HepG2 (cell line): ENCODE measurements at regions not wholly inside any gene's neighbourhood (a gene's known extent, or its start where the extent isn't known, plus 50 kb on each side); places are given as distances from the start of the nearest gene placed in this dataset.

Experiments
- CHD4 ChIP-seq: fragments of 200-600 bp; sonication (generic); IDR thresholded peaks from 2 replicates; pipeline ENCODE4 v1.7.0; 2017; ENCODE audit warnings: mild to moderate bottlenecking, low read length, borderline replicate concordance
- RORA ChIP-seq: sonication (generic); formaldehyde crosslinking; IDR thresholded peaks from 2 replicates; pipeline ENCODE4 v1.5.0; 2020; ENCODE audit warnings: mild to moderate bottlenecking, missing genetic modification reagents, moderate library complexity
- TBP ChIP-seq: sonication (generic); formaldehyde crosslinking; IDR thresholded peaks from 2 replicates; pipeline ENCODE4 v1.5.0; 2020; ENCODE audit warnings: missing genetic modification reagents
- TMF1 ChIP-seq: sonication (generic); formaldehyde crosslinking; IDR thresholded peaks from 2 replicates; pipeline ENCODE4 v1.8.1; 2022; ENCODE audit warnings: low read depth, missing genetic modification reagents
- ZBTB26 ChIP-seq: IDR thresholded peaks from 2 replicates; pipeline ENCODE4 v1.6.1; 2016; ENCODE audit warnings: missing compliant biosample characterization, missing genetic modification reagents, borderline replicate concordance
- ZNF296 ChIP-seq: sonication (generic); formaldehyde crosslinking; conservative IDR thresholded peaks from 2 replicates; pipeline ENCODE4 v1.5.0; 2020; ENCODE audit warnings: mild to moderate bottlenecking, missing genetic modification reagents
- TF ChIP-seq, protein P1 (sequence below): sonication (generic); formaldehyde crosslinking; IDR thresholded peaks from 2 replicates; pipeline ENCODE4 v1.4.0; 2020; ENCODE audit warnings: missing genetic modification reagents, mild to moderate bottlenecking, borderline replicate concordance
- TF ChIP-seq, protein P2 (sequence below): sonication (generic); formaldehyde crosslinking; IDR thresholded peaks from 2 replicates; pipeline ENCODE4 v1.5.1; 2020; ENCODE audit warnings: missing genetic modification reagents, mild to moderate bottlenecking, borderline replicate concordance

- no peak for TF ChIP-seq ZBTB26 (CRISPR knock-in tag)
- no peak for TF ChIP-seq TMF1 (CRISPR knock-in tag)
- TF ChIP-seq RORA = no peak
- TF ChIP-seq TBP (CRISPR knock-in tag) = no peak
- TF ChIP-seq, protein P1, sequence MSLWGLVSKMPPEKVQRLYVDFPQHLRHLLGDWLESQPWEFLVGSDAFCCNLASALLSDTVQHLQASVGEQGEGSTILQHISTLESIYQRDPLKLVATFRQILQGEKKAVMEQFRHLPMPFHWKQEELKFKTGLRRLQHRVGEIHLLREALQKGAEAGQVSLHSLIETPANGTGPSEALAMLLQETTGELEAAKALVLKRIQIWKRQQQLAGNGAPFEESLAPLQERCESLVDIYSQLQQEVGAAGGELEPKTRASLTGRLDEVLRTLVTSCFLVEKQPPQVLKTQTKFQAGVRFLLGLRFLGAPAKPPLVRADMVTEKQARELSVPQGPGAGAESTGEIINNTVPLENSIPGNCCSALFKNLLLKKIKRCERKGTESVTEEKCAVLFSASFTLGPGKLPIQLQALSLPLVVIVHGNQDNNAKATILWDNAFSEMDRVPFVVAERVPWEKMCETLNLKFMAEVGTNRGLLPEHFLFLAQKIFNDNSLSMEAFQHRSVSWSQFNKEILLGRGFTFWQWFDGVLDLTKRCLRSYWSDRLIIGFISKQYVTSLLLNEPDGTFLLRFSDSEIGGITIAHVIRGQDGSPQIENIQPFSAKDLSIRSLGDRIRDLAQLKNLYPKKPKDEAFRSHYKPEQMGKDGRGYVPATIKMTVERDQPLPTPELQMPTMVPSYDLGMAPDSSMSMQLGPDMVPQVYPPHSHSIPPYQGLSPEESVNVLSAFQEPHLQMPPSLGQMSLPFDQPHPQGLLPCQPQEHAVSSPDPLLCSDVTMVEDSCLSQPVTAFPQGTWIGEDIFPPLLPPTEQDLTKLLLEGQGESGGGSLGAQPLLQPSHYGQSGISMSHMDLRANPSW = no peak
- TF ChIP-seq, protein P2, sequence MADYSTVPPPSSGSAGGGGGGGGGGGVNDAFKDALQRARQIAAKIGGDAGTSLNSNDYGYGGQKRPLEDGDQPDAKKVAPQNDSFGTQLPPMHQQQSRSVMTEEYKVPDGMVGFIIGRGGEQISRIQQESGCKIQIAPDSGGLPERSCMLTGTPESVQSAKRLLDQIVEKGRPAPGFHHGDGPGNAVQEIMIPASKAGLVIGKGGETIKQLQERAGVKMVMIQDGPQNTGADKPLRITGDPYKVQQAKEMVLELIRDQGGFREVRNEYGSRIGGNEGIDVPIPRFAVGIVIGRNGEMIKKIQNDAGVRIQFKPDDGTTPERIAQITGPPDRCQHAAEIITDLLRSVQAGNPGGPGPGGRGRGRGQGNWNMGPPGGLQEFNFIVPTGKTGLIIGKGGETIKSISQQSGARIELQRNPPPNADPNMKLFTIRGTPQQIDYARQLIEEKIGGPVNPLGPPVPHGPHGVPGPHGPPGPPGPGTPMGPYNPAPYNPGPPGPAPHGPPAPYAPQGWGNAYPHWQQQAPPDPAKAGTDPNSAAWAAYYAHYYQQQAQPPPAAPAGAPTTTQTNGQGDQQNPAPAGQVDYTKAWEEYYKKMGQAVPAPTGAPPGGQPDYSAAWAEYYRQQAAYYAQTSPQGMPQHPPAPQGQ = no peak
- no peak for TF ChIP-seq ZNF296 (CRISPR knock-in tag)
- TF ChIP-seq CHD4 = no peak
Observed at GRCh38 chr10:59002011-59002410, 174.4 kb upstream of the PHYHIPL start (continued).
